ENCODE measurements at regions not wholly inside any gene's neighbourhood (a gene's known extent, or its start where the extent isn't known, plus 50 kb on each side); places are given as distances from the start of the nearest gene placed in this dataset.

GRCh38 chr4:127509155-127509554, 123.6 kb upstream of the INTU start:
- TF ChIP-seq BACH2 (CRISPR knock-in tag; IDR thresholded peaks at IDR 0.05; ENCODE audit: borderline replicate concordance) (no peak), ZC3H10 (CRISPR knock-in tag; IDR thresholded peaks at IDR 0.05) (no peak), ESRRG (CRISPR knock-in tag; IDR thresholded peaks at IDR 0.05) (no peak), ZNF70 (CRISPR knock-in tag; IDR thresholded peaks at IDR 0.05) (no peak), PATZ1 (CRISPR knock-in tag; IDR thresholded peaks at IDR 0.05; ENCODE audit: borderline replicate concordance) (no peak)
